ENCODE measurements at regions not wholly inside any gene's neighbourhood (a gene's known extent, or its start where the extent isn't known, plus 50 kb on each side); places are given as distances from the start of the nearest gene placed in this dataset.

GRCh38 chr1:204773246-204773645 lies 87.7 kb upstream of the LRRN2 start:
- Histone ChIP-seq H2BK15ac (ENCODE audit: low read length) (no peak overlapping the region), H3K36me3 (ENCODE audit: control insufficient read depth in 2 of 4, insufficient read depth in 4 of 4, low read length in 3 of 4) (no peaks in the 10 kb centered on the region), H3K79me1 (ENCODE audit: low read depth, low read length) (no peaks in the 10 kb centered on the region), H4K5ac (ENCODE audit: insufficient read length, low read depth, low read length) (no peak overlapping the region), H3K4me3 (ENCODE audit: extremely low read depth in 1 of 4, insufficient read depth in 2 of 4, low read depth in 3 of 4, low read length in 4 of 4) (no peak overlapping the region), H3K4me1 (replicated peaks in 1 of 4; ENCODE audit: control insufficient read depth in 3 of 4, insufficient read depth in 4 of 4, low read length in 3 of 4) (0 out of 7 replicates have a peak, but pooled peaks cover 0 to 3% (median 0%) of the 10 kb centered on the region in 4 experiments), H3K79me2 (ENCODE audit: control insufficient read depth in 1 of 2, insufficient read depth in 2 of 2, low read length in 2 of 2) (no peaks in the 10 kb centered on the region), H3K56ac (replicated peaks; ENCODE audit: insufficient read length, low read depth, low read length) (no peak overlapping the region), H3K27ac (ENCODE audit: low read depth, low read length) (no peak overlapping the region), H3K14ac (ENCODE audit: insufficient read length) (no peak overlapping the region), H3K9me3 (ENCODE audit: insufficient read depth in 2 of 2, low read depth in 1 of 2, low read length in 1 of 2) (no peaks in the 10 kb centered on the region; a peak in 1 of 4 replicates), H3K9ac (replicated peaks in 1 of 4; ENCODE audit: extremely low read depth in 1 of 4, low read depth in 3 of 4, low read length in 3 of 4) (no peak overlapping the region), H2BK20ac (ENCODE audit: low read length) (no peak overlapping the region), H3K27me3 (replicated peaks in 1 of 4; ENCODE audit: control insufficient read depth in 3 of 4, extremely low read depth in 1 of 4, insufficient read depth in 3 of 4, low read length in 3 of 4) (no peaks in the 10 kb centered on the region; a peak in 2 of 7 replicates), H2AK5ac (ENCODE audit: low read depth, low read length) (no peak overlapping the region), H2AFZ (ENCODE audit: low read length) (no peak overlapping the region), H4K20me1 (replicated peaks in 1 of 2; ENCODE audit: control insufficient read depth in 1 of 2, insufficient read depth in 2 of 2, low read length in 2 of 2) (no peaks in the 10 kb centered on the region), H2BK120ac (replicated peaks; ENCODE audit: low read depth, low read length) (no peak overlapping the region), H3K4ac (replicated peaks; ENCODE audit: insufficient read length, low read depth, low read length) (no peak overlapping the region), H3K18ac (ENCODE audit: extremely low read depth, low read length) (no peak overlapping the region), H2BK12ac (ENCODE audit: low read depth, low read length) (no peak overlapping the region), H3K23ac (ENCODE audit: insufficient read length) (no peak overlapping the region), H3K4me2 (ENCODE audit: insufficient read depth in 1 of 2, low read depth in 2 of 2, low read length in 2 of 2) (no peak overlapping the region), H4K91ac (replicated peaks; ENCODE audit: insufficient read length, low read length) (no peak overlapping the region), H4K8ac (ENCODE audit: extremely low read depth, insufficient read depth, low read length) (no peak overlapping the region), H2BK5ac (ENCODE audit: low read depth, low read length) (no peak overlapping the region), H3K23me2 (ENCODE audit: low read depth, low read length) (no peaks in the 10 kb centered on the region)
- CTCF ChIA-PET (ENCODE audit: partially characterized antibody) = interaction anchor here (1.0 to 3.4 kb wide), 5 partner anchors 9 to 151 kb away, joined by 3 to 15 read pairs (median 8); no protein-coding TSS in a partner anchor
- 92% methylated on average over 1 of the region's 1 CpG; no CpG with 5 or more reads in 1 of the 2 experiments for WGBS, 2 experiments (ENCODE audit: extremely low coverage in 1 of 2, insufficient coverage in 1 of 2, insufficient read length in 1 of 2, insufficient replicate concordance in 2 of 2, low coverage in 1 of 2, low lambda C conversion rate in 2 of 2, missing lambda C conversion rate in 1 of 2)
- no peak for TF ChIP-seq JUND (IDR thresholded peaks at IDR 0.05; ENCODE audit: low read length)
- TF ChIP-seq RAD21 (IDR thresholded peaks at IDR 0.05 in 1 of 2, conservative IDR thresholded peaks at IDR 0.05 in 1 of 2; ENCODE audit: low read depth in 2 of 2, low read length in 2 of 2) = no peak
- TF ChIP-seq CHD2 (IDR thresholded peaks at IDR 0.05; ENCODE audit: low read length) = no peak
- no peak for TF ChIP-seq MAX (IDR thresholded peaks at IDR 0.05)
- no peak for TF ChIP-seq ATF3 (IDR thresholded peaks at IDR 0.05; ENCODE audit: insufficient read depth, low read depth, low read length)
- TF ChIP-seq HDAC2 (IDR thresholded peaks at IDR 0.05; ENCODE audit: borderline replicate concordance in 1 of 2, low read depth in 2 of 2, low read length in 2 of 2) = no peak
- TF ChIP-seq GABPA (IDR thresholded peaks at IDR 0.05; ENCODE audit: borderline replicate concordance, insufficient read depth, low read length) = no peak
- DNase-seq (ENCODE audit: low read depth in 1 of 2, low spot score in 2 of 2) (no peak), FAIRE-seq (no peak)
- POLR2A ChIA-PET (ENCODE audit: partially characterized antibody) = no interaction called here
